Colon (tissue), 2 donors: ENCODE measurements at regions not wholly inside any gene's neighbourhood (a gene's known extent, or its start where the extent isn't known, plus 50 kb on each side); places are given as distances from the start of the nearest gene placed in this dataset.
"Not testable (repeated sequence)": the region's sequence is repeated elsewhere in the genome, so short reads cannot be mapped to it uniquely, and the experiment has no call there.

Experiments
- FAIRE-seq: peaks from 2 replicates; lab custom pipeline; 2012; peaks lifted over from hg19 to GRCh38; lab: Jason Lieb, UNC
- donor health status: control.
- donor health status: control.

DNA sequence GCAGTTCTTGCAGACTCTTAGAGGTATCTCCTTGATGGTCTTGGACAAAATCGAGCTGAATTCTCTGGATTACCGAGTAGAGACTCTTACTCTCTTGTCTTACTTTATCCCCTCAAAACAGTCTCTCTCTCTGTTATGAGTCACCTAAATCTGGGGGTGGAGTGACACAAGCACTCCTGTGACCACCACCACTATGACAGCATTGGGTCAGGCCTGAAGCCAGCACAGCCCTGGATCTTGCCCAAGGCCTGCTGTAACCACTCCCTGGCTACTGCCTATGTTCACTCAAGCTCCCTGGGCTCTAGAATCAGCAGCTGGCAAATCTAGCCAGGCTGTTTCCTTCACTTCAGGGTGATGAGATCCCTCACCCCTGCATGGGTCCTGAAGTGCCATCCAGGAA, 662.5 kb downstream of the LUZP2 start:
- no peak for FAIRE-seq

DNA sequence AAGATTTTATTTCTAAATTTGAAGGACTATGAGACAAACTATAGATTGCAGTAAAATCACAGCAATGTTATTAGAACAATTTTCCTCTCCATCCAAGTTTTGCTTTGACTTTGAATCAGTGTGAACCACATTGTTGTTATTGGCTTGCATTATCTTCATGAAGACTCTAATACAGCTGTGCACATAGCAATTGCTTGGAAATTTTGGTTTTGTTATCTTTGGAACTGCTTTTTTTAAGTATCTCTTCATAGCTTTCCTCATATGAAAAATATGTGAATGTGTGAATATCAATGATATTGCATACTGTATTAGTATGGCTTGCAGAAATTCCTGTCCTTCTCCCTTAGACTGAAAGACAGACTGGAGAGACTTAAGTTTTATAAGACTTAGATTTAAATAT, 666.6 kb downstream of the LUZP2 start:
- FAIRE-seq, result no peak

- no peak for FAIRE-seq
These were observed 683.3 kb downstream of the LUZP2 start for GRCh38 chr11:25180187-25180586.

GRCh38 chr11:25183411-25183810, 686.6 kb downstream of the LUZP2 start:
- FAIRE-seq, result no peak

GRCh38 chr11:25197515-25197914, 700.7 kb downstream of the LUZP2 start:
- no peak for FAIRE-seq

- FAIRE-seq, result no peak
These were observed 701.9 kb downstream of the LUZP2 start for GRCh38 chr11:25198704-25199103.

DNA sequence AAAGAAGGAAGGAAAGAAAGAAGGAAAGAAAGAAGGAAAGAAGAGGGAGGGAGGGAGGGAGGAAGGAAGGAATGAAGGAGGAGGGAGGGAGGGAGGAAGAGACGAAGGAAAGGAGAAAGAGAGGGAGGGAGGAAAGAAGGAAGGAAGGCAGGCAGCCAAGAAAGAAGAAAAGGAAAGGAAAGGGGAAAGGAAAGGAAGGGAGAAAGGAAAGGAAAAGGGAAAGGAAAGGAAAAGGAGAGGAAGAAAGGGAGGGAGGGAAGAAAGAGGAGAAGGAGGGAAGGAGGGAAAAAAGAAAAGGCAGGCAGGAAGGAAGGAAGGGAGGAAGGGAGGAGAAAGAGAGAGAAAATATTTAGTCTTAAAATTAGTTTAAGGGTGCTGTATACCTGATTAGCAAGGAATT, 704.1 kb downstream of the LUZP2 start:
- no peak for FAIRE-seq

DNA sequence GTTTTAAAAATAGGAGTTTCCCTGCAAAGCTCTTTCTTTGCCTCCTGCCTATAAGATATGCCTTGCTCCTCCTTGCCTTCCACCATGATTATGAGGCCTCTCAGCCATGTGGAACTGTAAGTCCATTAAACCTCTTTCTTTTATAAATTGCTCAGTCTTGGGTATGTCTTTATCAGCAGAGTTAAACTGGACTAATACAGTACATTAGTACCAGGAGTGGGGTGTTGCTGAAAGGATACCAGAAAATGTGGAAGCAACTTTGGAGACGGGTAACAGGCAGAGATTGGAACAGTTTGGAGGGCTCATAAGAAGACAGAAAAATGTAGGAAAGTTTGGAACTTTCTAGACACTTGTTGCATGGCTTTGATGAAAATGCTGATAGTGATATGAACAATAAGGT, 709.9 kb downstream of the LUZP2 start:
- FAIRE-seq, result no peak

GRCh38 chr11:25211635-25212254, 714.9 kb downstream of the LUZP2 start:
- FAIRE-seq, result no peak

DNA sequence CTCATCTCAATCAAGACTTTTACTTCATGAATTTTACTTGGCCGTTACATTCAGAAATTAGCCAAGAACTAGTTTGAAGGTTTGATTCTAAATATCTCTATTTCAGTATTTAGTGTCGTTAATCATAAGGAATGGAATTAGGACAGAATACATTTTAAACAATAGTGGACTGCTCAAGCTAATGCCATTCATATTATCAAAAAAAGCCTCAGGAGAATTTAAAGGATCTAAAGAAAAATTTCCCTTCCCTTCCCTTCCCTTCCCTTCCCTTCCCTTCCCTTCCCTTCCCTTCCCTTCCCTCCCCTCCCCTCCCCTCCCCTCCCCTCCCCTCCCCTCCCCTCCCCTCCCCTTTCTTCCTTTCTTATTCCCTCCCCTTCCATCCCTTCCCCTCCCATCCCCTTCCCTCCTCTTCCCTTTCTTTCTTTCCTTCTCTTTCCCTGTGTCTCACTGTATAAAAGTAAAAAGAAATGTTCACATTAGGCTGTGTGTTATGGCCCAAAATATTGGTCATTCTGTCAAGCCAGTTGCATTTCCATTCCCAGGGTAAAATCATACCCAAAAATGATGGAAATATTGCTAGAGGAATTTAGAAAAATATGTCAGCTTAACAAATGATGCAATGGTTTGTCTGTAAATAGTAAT, 717.8 kb downstream of the LUZP2 start:
- FAIRE-seq, result no peak

GRCh38 chr11:25218036-25218435, 721.2 kb downstream of the LUZP2 start:
- FAIRE-seq, result no peak

GRCh38 chr11:25225078-25225477, 728.2 kb downstream of the LUZP2 start:
- FAIRE-seq, result no peak

DNA sequence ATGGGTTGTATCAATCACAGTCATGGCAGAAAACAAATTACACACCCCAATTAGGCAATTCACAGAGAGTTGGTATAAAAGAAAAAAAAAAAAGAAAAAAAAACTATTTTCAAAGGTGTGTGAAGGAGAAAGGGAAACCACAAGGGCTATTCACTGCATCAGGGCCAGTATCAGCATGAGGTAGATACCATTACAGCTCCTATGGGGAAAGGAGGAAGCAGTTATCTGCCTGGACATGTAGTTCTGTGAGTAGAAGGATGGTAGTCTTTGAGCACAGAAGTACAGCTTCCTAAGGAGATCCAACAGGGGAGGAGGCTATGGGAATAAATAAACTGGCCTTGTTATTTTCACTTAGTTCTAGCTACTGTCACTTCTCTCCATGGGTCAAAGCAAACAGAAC, 746.1 kb downstream of the LUZP2 start:
- no peak for FAIRE-seq

- FAIRE-seq, result no peak
These were observed 747.3 kb downstream of the LUZP2 start for GRCh38 chr11:25244126-25244525.

GRCh38 chr11:25247336-25247735, 750.5 kb downstream of the LUZP2 start:
- FAIRE-seq, result no peak

- no peak for FAIRE-seq
These were observed 756.0 kb downstream of the LUZP2 start for GRCh38 chr11:25252854-25253253.

GRCh38 chr11:25263861-25264260, 767.0 kb downstream of the LUZP2 start:
- FAIRE-seq, result not testable (repeated sequence)

DNA sequence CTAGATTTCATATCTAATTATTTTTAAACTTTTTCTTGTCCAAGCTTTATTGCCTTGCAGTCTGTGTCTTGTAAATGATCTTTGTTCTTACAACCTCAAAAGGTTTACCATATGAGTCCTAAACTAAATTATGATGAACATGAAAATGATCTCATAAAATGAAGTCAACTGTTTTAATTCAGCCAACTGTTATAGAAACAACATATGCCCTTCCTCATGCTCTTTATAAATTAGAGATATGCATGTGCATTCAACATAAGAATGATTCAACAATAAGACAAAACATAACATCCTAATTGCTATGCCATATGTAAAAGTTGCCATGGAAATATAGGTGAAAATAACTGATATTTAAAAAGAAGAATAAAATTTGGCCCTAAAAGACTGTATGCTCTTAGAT, 774.4 kb downstream of the LUZP2 start:
- FAIRE-seq, result no peak

DNA sequence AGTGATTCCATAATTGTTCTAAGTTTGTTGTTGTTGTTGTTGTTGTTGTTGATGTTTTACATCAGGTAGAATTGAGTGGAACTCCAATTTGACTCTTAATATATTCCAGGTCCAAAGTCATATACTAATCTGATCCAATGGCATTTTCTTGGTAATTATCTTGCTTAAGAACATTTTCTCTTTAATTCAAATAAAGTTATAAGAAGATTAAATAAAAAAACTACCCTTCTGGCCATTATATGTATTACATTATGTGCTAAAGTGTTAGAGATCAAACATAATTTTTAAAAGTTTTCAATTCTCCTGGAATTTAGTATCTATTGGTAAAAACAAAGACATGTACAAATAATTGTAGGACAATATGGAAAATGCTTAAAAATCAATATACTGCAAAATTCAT, 775.4 kb downstream of the LUZP2 start:
- no peak for FAIRE-seq

- FAIRE-seq, result not testable (repeated sequence)
These were observed 784.0 kb downstream of the LUZP2 start for GRCh38 chr11:25280821-25281220.

DNA sequence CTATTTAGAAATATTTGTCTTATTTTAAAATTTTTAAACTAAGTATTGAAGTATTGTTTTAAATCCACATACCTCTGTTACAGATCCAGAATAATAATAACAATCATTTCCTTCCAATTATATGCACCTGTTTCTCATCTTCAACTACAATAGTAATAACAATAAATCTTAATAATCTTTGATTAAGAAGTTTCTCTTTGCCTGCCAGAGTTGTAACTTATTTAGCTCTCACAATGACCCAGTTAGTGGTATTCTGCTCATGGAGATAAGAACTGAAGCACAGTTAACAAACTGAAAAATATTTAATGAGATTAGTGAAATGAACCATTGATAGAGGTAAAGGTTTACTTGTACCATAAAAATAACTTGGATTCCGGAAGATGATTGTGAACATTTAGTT, 796.3 kb downstream of the LUZP2 start:
- FAIRE-seq, result no peak

GRCh38 chr11:25298450-25298849, 801.6 kb downstream of the LUZP2 start:
- FAIRE-seq, result no peak

DNA sequence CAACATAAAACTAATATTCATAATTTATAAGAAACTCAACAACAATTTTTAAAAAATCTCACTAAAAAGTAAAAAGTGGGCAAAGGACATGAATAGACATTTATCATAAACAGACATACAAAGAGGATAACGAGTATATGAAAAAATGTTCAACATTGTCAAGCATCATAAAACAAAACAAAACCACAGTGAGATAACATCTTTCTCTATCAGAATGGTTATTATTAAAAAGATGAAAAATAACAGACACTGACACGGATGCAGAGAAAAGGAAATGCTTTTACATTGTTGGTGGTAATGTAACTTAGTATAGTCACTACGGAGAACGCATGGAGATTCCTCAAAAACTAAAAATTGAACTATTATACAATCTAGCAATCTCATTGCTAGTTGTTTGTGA, 813.0 kb downstream of the LUZP2 start:
- FAIRE-seq, result no peak

DNA sequence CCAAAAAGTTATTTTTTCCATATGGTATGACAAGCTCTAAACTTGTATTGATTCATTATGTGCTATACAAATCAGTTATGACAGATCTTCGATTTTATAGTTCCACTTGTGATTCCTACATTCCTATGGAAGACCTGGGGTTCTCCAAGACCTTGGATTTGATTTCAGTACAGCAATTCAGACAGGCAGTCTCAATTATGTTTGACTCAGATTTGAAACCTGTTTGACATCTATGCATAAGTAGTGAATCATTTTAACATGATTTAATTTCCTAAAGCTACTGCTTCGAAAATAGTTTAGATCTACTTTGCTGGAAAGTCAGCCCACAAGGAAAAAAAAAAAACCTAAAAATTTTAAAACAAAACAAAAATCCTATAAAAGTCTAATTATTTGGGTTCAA, 820.4 kb downstream of the LUZP2 start:
- FAIRE-seq, result no peak
